Left ventricle myocardium inferior (tissue), 1 donor: ENCODE measurements at regions not wholly inside any gene's neighbourhood (a gene's known extent, or its start where the extent isn't known, plus 50 kb on each side); places are given as distances from the start of the nearest gene placed in this dataset.

ENCODE experiments used
- DNase-seq: peaks from one replicate; pipeline ENCODE4 v3.0.0-alpha.2; 2020
- H3K27ac ChIP-seq: fragments of 200-600 bp; replicated peaks from 2 replicates; pipeline ENCODE4 v1.8.0; 2021
- H3K27me3 ChIP-seq: fragments of 200-600 bp; 2 replicates; pipeline ENCODE4 v1.8.0; 2021; ENCODE audit warnings: low read depth
- H3K36me3 ChIP-seq: fragments of 200-600 bp; 2 replicates; pipeline ENCODE4 v1.8.0; 2021
- H3K4me1 ChIP-seq: fragments of 200-600 bp; 2 replicates; pipeline ENCODE4 v1.8.0; 2021
- H3K4me3 ChIP-seq: fragments of 200-600 bp; 2 replicates; pipeline ENCODE4 v1.8.0; 2021; ENCODE audit warnings: mild to moderate bottlenecking, moderate library complexity
- H3K9me3 ChIP-seq: fragments of 200-600 bp; replicated peaks from 2 replicates; pipeline ENCODE4 v1.8.0; 2021
- intact Hi-C: fragments of 100-400 bp; cut with micrococcal nuclease; formaldehyde crosslinking; loops from one replicate; pipeline ENCODE4 v1.11.0; 2022
- TF ChIP-seq, protein P1 (sequence below): fragments of 200-600 bp; IDR thresholded peaks from 2 replicates; pipeline ENCODE4 v1.8.0; 2021; ENCODE audit warnings: antibody characterized with exemption, mild to moderate bottlenecking, borderline replicate concordance
- donor health status: DM: no; HTN: yes; CAD: no; lungs with severe emphysema.

GRCh38 chr10:130251766-130252165 lies 115.6 kb downstream of the GLRX3 start:
- Histone ChIP-seq H3K27ac (no peak overlapping the region), H3K36me3 (no peaks in the 10 kb centered on the region), H3K9me3 (peaks cover 4% of the 10 kb centered on the region), H3K4me1 (no peaks in the 10 kb centered on the region), H3K4me3 (no peak overlapping the region), H3K27me3 (no peaks in the 10 kb centered on the region)
- no peak for DNase-seq
- intact Hi-C loops = no loop called here
- TF ChIP-seq, protein P1, sequence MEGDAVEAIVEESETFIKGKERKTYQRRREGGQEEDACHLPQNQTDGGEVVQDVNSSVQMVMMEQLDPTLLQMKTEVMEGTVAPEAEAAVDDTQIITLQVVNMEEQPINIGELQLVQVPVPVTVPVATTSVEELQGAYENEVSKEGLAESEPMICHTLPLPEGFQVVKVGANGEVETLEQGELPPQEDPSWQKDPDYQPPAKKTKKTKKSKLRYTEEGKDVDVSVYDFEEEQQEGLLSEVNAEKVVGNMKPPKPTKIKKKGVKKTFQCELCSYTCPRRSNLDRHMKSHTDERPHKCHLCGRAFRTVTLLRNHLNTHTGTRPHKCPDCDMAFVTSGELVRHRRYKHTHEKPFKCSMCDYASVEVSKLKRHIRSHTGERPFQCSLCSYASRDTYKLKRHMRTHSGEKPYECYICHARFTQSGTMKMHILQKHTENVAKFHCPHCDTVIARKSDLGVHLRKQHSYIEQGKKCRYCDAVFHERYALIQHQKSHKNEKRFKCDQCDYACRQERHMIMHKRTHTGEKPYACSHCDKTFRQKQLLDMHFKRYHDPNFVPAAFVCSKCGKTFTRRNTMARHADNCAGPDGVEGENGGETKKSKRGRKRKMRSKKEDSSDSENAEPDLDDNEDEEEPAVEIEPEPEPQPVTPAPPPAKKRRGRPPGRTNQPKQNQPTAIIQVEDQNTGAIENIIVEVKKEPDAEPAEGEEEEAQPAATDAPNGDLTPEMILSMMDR = no peak

- Histone ChIP-seq H3K36me3 (no peaks in the 10 kb centered on the region), H3K9me3 (peaks cover 4% of the 10 kb centered on the region), H3K4me1 (no peaks in the 10 kb centered on the region), H3K27ac (no peak overlapping the region), H3K4me3 (no peak overlapping the region), H3K27me3 (no peaks in the 10 kb centered on the region)
- no peak for DNase-seq
- intact Hi-C loops = no loop called here
- TF ChIP-seq, protein P1 = no peak
Measured at GRCh38 chr10:130254243-130254642, 118.1 kb downstream of the GLRX3 start.

DNA sequence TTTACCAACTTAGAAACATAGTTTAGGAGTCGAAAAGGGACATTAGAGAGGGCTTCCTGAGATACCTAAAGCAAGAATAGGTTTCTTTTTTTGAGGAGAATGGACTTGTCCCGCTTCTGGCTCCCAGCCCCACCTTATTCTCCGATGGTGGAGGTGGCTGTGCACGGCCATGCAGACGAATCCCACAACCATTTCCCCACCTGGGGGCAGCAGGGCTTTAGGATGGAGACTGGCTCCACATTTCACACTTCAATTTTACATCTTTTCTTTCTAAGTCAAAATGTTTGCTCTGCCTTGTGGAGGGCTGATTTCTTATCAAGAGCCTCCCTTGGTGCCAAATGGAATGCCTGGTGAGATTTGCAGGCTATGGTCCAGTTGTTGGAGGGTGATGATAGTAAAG lies 118.5 kb downstream of the GLRX3 start:
- H3K4me1 ChIP-seq = no peaks in the 10 kb centered on the region
- H3K27me3 ChIP-seq = no peaks in the 10 kb centered on the region
- H3K27ac ChIP-seq = no peak overlapping the region
- no peak overlapping the region for H3K4me3 ChIP-seq
- DNase-seq = no peak
- intact Hi-C loops = no loop called here
- no peaks in the 10 kb centered on the region for H3K36me3 ChIP-seq
- H3K9me3 ChIP-seq = peaks cover 4% of the 10 kb centered on the region
- TF ChIP-seq, protein P1 = no peak

DNA sequence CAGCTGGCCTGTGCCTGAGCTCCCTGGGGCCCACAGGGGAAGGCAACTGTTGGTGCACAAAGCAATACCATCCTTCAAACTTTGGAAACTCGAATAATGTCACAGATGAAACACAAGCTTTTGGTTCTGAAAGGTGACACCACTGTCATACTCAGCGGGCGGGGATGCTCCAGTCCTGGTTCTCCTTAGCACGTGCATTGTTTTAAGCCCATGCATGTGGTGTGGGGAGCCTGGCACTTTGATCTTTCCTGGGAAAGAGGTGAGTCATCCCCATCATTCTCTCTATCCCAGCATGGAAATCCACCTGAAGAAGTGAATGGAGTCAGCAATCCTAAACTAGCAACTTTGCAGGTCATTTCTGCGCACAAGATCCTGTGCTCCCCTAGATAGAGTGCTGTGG lies 119.6 kb downstream of the GLRX3 start:
- H3K4me1 ChIP-seq = no peaks in the 10 kb centered on the region
- TF ChIP-seq, protein P1 = no peak
- no peaks in the 10 kb centered on the region for H3K9me3 ChIP-seq
- DNase-seq = no peak
- intact Hi-C loops = no loop called here
- H3K27ac ChIP-seq = no peak overlapping the region
- H3K4me3 ChIP-seq = no peak overlapping the region
- no peaks in the 10 kb centered on the region for H3K27me3 ChIP-seq
- H3K36me3 ChIP-seq = no peaks in the 10 kb centered on the region

GRCh38 chr10:130257897-130258296 lies 121.7 kb downstream of the GLRX3 start:
- H3K4me1 ChIP-seq = no peaks in the 10 kb centered on the region
- H3K9me3 ChIP-seq = no peaks in the 10 kb centered on the region
- no peak overlapping the region for H3K4me3 ChIP-seq
- H3K36me3 ChIP-seq = no peaks in the 10 kb centered on the region
- intact Hi-C loops = no loop called here
- TF ChIP-seq, protein P1 = no peak
- DNase-seq = no peak
- no peak overlapping the region for H3K27ac ChIP-seq
- H3K27me3 ChIP-seq = no peaks in the 10 kb centered on the region

- H3K9me3 ChIP-seq = peaks cover 5% of the 10 kb centered on the region
- TF ChIP-seq, protein P1 = no peak
- intact Hi-C loops = no loop called here
Measured at GRCh38 chr10:130259380-130259779, 123.2 kb downstream of the GLRX3 start.

More at GRCh38 chr10:130259380-130259779, 123.2 kb downstream of the GLRX3 start:
- no peaks in the 10 kb centered on the region for H3K36me3 ChIP-seq
- no peaks in the 10 kb centered on the region for H3K27me3 ChIP-seq
- no peak overlapping the region for H3K27ac ChIP-seq
- no peak for DNase-seq
- H3K4me1 ChIP-seq = no peaks in the 10 kb centered on the region
- no peak overlapping the region for H3K4me3 ChIP-seq
